GM12878 (cell line): ENCODE measurements at regions not wholly inside any gene's neighbourhood (a gene's known extent, or its start where the extent isn't known, plus 50 kb on each side); places are given as distances from the start of the nearest gene placed in this dataset.

Source experiments
- ATAC-seq: fragments of 200-7000 bp; cut with Tn5 transposase; 3 replicates; pipeline ENCODE4 v1.9.1; 2020; ENCODE audit warnings: mild to moderate bottlenecking, moderate library complexity
- BruUV-seq: library from RNA; stranded (reverse); fragments of 400-500 nt; replicated peaks from 2 replicates; lab custom pipeline; 2021; lab: Mats Ljungman, UMichigan
- CTCF ChIA-PET: fragments of 300-600 bp; sonication (Branson Sonifier 250); formaldehyde crosslinking; extraction: SDS; loops from one replicate; lab custom pipeline; 2021; ENCODE audit warnings: inconsistent platforms; lab: Yijun Ruan, JAX
- POLR2A ChIA-PET: fragments of 350-600 bp; formaldehyde crosslinking; extraction: SDS; loops from one replicate; lab custom pipeline; 2021; ENCODE audit warnings: inconsistent platforms; lab: Charles Lee
- RAD21 ChIA-PET: fragments of 300-600 bp; sonication (Branson Sonifier 250); formaldehyde crosslinking; loops from one replicate; lab custom pipeline; 2023; ENCODE audit warnings: antibody characterized with exemption; ENCODE audit not compliant: unreplicated experiment; lab: Charles Lee
- SMC1A ChIA-PET: fragments of 300-600 bp; sonication (Branson Sonifier 250); formaldehyde crosslinking; loops from one replicate; lab custom pipeline; 2023; ENCODE audit not compliant: unreplicated experiment, uncharacterized antibody; lab: Charles Lee
- DNase-seq: peaks from one replicate; pipeline ENCODE4 v3.0.0-alpha.2; 2011; ENCODE audit warnings: low read depth, low spot score
- FAIRE-seq: peaks from 3 replicates; lab custom pipeline; 2011; peaks lifted over from hg19 to GRCh38; lab: Jason Lieb, UNC
- H2AFZ ChIP-seq: 2 replicates; pipeline ENCODE4 v1.6.0; 2011; ENCODE audit warnings: low read depth, low read length, control low read depth; ENCODE audit not compliant: control insufficient read depth
- H3K27ac ChIP-seq: 2 replicates; pipeline ENCODE4 v1.5.1; 2011; ENCODE audit warnings: control low read depth; ENCODE audit not compliant: control insufficient read depth, insufficient read depth
- H3K27me3 ChIP-seq, 2 experiments: replicated peaks in 1 of 2; 2 replicates each; pipeline versions ENCODE4 v1.6.0 to v1.6.1; 2011; ENCODE audit warnings: low read length in 1 of 2; ENCODE audit not compliant: control insufficient read depth in 2 of 2, insufficient read depth in 2 of 2
- H3K36me3 ChIP-seq, 2 experiments: 2 replicates each; pipeline ENCODE4 v1.5.1; 2011; ENCODE audit warnings: low read length in 1 of 2; ENCODE audit not compliant: control insufficient read depth in 2 of 2, insufficient read depth in 2 of 2
- H3K4me1 ChIP-seq: 2 replicates; pipeline ENCODE4 v1.6.1; 2011; ENCODE audit warnings: mild to moderate bottlenecking, low read length, moderate library complexity, mixed read lengths; ENCODE audit not compliant: control insufficient read depth, insufficient read depth
- H3K4me2 ChIP-seq: 2 replicates; pipeline ENCODE4 v1.6.0; 2011; ENCODE audit warnings: control low read depth; ENCODE audit not compliant: control insufficient read depth, insufficient read depth
- H3K4me3 ChIP-seq: fragments of 200-600 bp; sonication (generic); 2 replicates; pipeline ENCODE4 v1.5.1; 2016
- H3K79me2 ChIP-seq: 2 replicates; pipeline ENCODE4 v1.6.0; 2011; ENCODE audit warnings: low read length; ENCODE audit not compliant: control insufficient read depth, insufficient read depth
- H3K9ac ChIP-seq: 2 replicates; pipeline ENCODE4 v1.8.0; 2011; ENCODE audit warnings: low read length, control low read depth, mixed read lengths; ENCODE audit not compliant: control insufficient read depth, insufficient read depth
- H3K9me3 ChIP-seq: replicated peaks from 3 replicates; pipeline ENCODE4 v1.5.1; 2011; ENCODE audit warnings: mild to moderate bottlenecking, low read length; ENCODE audit not compliant: control insufficient read depth, insufficient read depth
- H4K20me1 ChIP-seq: 2 replicates; pipeline ENCODE4 v1.6.0; 2011; ENCODE audit not compliant: control insufficient read depth, insufficient read depth
- EED ChIP-seq: sonication (generic); IDR thresholded peaks from 2 replicates; pipeline ENCODE4 v1.6.1; 2016; ENCODE audit warnings: antibody characterized with exemption, low read depth
- EGR1 ChIP-seq, 2 experiments: IDR thresholded peaks; 1 replicate in 1 of 2; 2 replicates in 1 of 2; pipeline ENCODE4 v1.6.1; 2011 to 2012; ENCODE audit warnings: low read depth in 2 of 2, low read length in 2 of 2, borderline replicate concordance in 1 of 2, mild to moderate bottlenecking in 1 of 2, moderate library complexity in 1 of 2
- FOXK2 ChIP-seq: fragments of 450-650 bp; IDR thresholded peaks from 2 replicates; pipeline ENCODE4 v1.6.1; 2017; ENCODE audit warnings: mild to moderate bottlenecking, moderate library complexity
- HCFC1 ChIP-seq: fragments of 150-350 bp; IDR thresholded peaks from 2 replicates; pipeline ENCODE4 v1.6.1; 2014; ENCODE audit warnings: low read length
- JUND ChIP-seq: IDR thresholded peaks from 2 replicates; pipeline ENCODE4 v1.6.1; 2012; ENCODE audit warnings: low read depth, mild to moderate bottlenecking, low read length, improper control_type of control experiment, moderate library complexity
- TCF7 ChIP-seq: IDR thresholded peaks from 2 replicates; pipeline ENCODE4 v1.6.1; 2014; ENCODE audit warnings: antibody characterized with exemption, borderline replicate concordance
- WGBS: methylation state at CpG from one replicate; pipeline ENCODE4 v1.1.6; 2016; ENCODE audit warnings: low lambda C conversion rate; ENCODE audit not compliant: insufficient replicate concordance, insufficient coverage; ENCODE audit errors: missing lambda C conversion rate; 5-methylcytosine and 5-hydroxymethylcytosine counted together
- in situ Hi-C: fragments of 300-500 bp; cut with MboI; formaldehyde crosslinking; loops from 9 replicates; pipeline ENCODE4 v1.14.3; 2018; ENCODE audit warnings: mixed read lengths
- intact Hi-C: fragments of 100-400 bp; cut with micrococcal nuclease; formaldehyde crosslinking; loops from one replicate; pipeline ENCODE4 v1.14.2; 2022; ENCODE audit not compliant: unreplicated experiment
- TF ChIP-seq, protein P1 (sequence below): IDR thresholded peaks from 2 replicates; pipeline ENCODE4 v1.6.1; 2012; ENCODE audit warnings: low read depth, low read length, improper control_type of control experiment
- TF ChIP-seq, protein P2 (sequence below): IDR thresholded peaks from 2 replicates; pipeline ENCODE4 v1.6.1; 2011; ENCODE audit warnings: low read depth, mild to moderate bottlenecking, low read length, moderate library complexity, borderline replicate concordance; ENCODE audit errors: extremely low read depth
- TF ChIP-seq, protein P3 (sequence below): IDR thresholded peaks from 2 replicates; pipeline ENCODE4 v1.6.1; 2012; ENCODE audit warnings: low read depth, low read length, improper control_type of control experiment
- TF ChIP-seq, protein P4 (sequence below): fragments of 450-650 bp; IDR thresholded peaks from 2 replicates; pipeline ENCODE4 v1.6.1; 2014; ENCODE audit warnings: mild to moderate bottlenecking
- TF ChIP-seq, protein P5 (sequence below): fragments of 450-650 bp; IDR thresholded peaks from 2 replicates; pipeline ENCODE4 v1.6.1; 2017; ENCODE audit warnings: borderline replicate concordance

DNA sequence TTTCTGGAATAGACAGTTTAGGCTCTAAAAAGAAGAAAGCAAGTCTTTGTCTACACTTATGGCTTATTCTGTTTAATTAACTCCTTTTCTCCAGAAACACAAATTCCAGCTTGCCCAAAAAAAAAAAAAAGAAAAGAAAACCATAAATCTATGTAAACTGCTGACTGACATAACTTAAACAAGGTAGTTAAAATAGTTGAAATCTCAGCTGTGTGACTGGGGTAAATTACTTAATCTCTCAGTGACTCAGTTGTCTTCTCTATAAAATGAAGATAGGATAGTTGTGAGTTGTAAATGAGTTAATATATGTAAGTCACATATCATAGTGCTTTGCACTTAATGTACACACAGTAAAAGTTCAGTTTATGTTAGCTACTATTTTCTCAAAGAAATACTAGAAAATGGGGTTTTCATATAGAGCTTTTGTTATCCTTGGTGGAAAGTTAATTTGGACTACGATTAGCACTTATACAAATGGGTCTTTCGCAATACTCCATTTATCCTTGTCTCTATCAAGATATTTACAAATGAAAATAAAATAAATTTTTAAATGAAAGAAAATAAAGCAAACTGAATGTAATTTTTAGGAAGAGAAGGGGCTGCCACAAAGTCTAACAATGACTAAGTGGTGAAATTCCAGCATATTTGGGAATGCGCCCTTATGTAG is 200.9 kb downstream of the MBL2 start:
- Histone ChIP-seq H3K27me3 (no peaks in the 10 kb centered on the region), H4K20me1 (no peaks in the 10 kb centered on the region), H3K79me2 (no peaks in the 10 kb centered on the region), H3K36me3 (no peaks in the 10 kb centered on the region), H2AFZ (no peak overlapping the region), H3K9me3 (no peaks in the 10 kb centered on the region), H3K4me2 (no peak overlapping the region), H3K9ac (no peak overlapping the region), H3K4me1 (no peaks in the 10 kb centered on the region), H3K4me3 (no peak overlapping the region), H3K27ac (no peak overlapping the region)
- ChIA-PET RAD21 (no interaction called here), POLR2A (no interaction called here), SMC1A (interaction anchor here (0.7 kb wide), 1 partner anchor 19 kb away, joined by 3 read pairs; no protein-coding TSS in a partner anchor), CTCF (no interaction called here)
- no TSS peak for BruUV-seq
- ATAC-seq (no peak), FAIRE-seq (no peak), DNase-seq (no peak)
- intact Hi-C loops = no loop called here
- TF ChIP-seq, protein P1, sequence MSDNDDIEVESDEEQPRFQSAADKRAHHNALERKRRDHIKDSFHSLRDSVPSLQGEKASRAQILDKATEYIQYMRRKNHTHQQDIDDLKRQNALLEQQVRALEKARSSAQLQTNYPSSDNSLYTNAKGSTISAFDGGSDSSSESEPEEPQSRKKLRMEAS = no peak
- TF ChIP-seq, protein P2, sequence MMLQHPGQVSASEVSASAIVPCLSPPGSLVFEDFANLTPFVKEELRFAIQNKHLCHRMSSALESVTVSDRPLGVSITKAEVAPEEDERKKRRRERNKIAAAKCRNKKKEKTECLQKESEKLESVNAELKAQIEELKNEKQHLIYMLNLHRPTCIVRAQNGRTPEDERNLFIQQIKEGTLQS = no peak
- TF ChIP-seq, protein P3, sequence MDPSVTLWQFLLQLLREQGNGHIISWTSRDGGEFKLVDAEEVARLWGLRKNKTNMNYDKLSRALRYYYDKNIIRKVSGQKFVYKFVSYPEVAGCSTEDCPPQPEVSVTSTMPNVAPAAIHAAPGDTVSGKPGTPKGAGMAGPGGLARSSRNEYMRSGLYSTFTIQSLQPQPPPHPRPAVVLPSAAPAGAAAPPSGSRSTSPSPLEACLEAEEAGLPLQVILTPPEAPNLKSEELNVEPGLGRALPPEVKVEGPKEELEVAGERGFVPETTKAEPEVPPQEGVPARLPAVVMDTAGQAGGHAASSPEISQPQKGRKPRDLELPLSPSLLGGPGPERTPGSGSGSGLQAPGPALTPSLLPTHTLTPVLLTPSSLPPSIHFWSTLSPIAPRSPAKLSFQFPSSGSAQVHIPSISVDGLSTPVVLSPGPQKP = no peak
- 62% methylated on average over 3 of the region's 3 CpGs for WGBS
- in situ Hi-C loops = no loop called here

DNA sequence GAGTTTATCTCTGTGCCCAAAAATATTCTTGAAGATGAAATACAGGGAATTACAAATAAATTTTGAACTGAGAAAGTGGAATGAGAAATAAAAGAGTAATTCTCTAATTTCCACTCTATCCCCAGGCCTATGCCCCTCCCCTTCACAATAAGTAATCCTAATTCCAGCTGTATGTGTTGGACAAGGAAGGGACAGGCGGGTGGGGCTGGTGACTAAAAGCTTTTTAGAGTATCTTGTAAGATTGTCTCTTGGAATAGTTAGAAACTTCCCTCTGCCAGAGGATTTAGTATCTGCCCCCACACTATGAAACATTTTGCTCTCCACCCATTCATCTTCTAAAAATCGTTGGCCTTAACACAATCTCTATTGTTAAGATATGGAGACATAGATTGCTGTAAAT is 199.2 kb downstream of the MBL2 start:
- Histone ChIP-seq H3K4me1 (no peaks in the 10 kb centered on the region), H3K27me3 (no peaks in the 10 kb centered on the region), H2AFZ (no peak overlapping the region), H3K36me3 (no peaks in the 10 kb centered on the region), H3K9ac (no peak overlapping the region), H4K20me1 (no peaks in the 10 kb centered on the region), H3K4me3 (no peak overlapping the region), H3K4me2 (no peak overlapping the region), H3K27ac (no peak overlapping the region), H3K79me2 (no peaks in the 10 kb centered on the region), H3K9me3 (no peaks in the 10 kb centered on the region)
- no TSS peak for BruUV-seq
- ChIA-PET SMC1A (no interaction called here), RAD21 (no interaction called here), POLR2A (no interaction called here), CTCF (no interaction called here)
- WGBS = 0% methylated on average over 2 of the region's 2 CpGs
- in situ Hi-C loops = no loop called here
- no peak for FAIRE-seq
- no peak for DNase-seq
- no peak for ATAC-seq
- intact Hi-C loops = no loop called here
- TF ChIP-seq FOXK2 = no peak
- no peak for TF ChIP-seq EGR1 (IDR thresholded peaks at IDR 0.05; ENCODE audit: borderline replicate concordance in 1 of 2, low read depth in 2 of 2, low read length in 2 of 2)
- TF ChIP-seq, protein P4, sequence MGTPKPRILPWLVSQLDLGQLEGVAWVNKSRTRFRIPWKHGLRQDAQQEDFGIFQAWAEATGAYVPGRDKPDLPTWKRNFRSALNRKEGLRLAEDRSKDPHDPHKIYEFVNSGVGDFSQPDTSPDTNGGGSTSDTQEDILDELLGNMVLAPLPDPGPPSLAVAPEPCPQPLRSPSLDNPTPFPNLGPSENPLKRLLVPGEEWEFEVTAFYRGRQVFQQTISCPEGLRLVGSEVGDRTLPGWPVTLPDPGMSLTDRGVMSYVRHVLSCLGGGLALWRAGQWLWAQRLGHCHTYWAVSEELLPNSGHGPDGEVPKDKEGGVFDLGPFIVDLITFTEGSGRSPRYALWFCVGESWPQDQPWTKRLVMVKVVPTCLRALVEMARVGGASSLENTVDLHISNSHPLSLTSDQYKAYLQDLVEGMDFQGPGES = no peak
- no peak for TF ChIP-seq JUND
- no peak for TF ChIP-seq EED
- TF ChIP-seq HCFC1 = no peak
- TF ChIP-seq, protein P5, sequence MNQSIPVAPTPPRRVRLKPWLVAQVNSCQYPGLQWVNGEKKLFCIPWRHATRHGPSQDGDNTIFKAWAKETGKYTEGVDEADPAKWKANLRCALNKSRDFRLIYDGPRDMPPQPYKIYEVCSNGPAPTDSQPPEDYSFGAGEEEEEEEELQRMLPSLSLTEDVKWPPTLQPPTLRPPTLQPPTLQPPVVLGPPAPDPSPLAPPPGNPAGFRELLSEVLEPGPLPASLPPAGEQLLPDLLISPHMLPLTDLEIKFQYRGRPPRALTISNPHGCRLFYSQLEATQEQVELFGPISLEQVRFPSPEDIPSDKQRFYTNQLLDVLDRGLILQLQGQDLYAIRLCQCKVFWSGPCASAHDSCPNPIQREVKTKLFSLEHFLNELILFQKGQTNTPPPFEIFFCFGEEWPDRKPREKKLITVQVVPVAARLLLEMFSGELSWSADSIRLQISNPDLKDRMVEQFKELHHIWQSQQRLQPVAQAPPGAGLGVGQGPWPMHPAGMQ = no peak
- no peak for TF ChIP-seq TCF7
